ENCODE measurements at regions not wholly inside any gene's neighbourhood (a gene's known extent, or its start where the extent isn't known, plus 50 kb on each side); places are given as distances from the start of the nearest gene placed in this dataset.

DNA sequence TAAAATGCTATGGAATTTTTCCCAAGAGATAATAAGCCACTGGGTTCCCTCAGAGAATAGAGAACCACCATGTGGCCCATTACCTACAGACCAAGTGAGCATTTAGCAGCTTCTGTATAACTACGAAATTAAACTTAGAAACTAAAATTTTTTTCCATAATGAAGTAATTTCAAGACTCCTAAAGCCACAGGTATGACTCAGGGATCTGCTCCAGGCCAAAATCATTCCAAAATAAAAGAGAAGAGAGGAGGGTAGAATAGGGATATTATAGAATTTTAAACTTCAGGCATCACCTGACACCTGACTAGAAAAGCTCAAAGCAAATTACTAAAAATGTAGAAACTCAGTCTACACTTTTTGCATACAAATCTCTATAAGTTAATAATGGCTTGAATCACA lies 108.9 kb upstream of the DST start:
- Mint-ChIP-seq H3K4me3 (no peak overlapping the region), H3K36me3 (ENCODE audit: low read depth) (no peaks in the 10 kb centered on the region), H3K27me3 (ENCODE audit: low read depth, poor library complexity) (peaks cover 5% of the 10 kb centered on the region), H3K27ac (no peak overlapping the region), H3K4me1 (peaks cover 8% of the 10 kb centered on the region), H3K9me3 (no peaks in the 10 kb centered on the region)
- TF ChIP-seq, protein P1, sequence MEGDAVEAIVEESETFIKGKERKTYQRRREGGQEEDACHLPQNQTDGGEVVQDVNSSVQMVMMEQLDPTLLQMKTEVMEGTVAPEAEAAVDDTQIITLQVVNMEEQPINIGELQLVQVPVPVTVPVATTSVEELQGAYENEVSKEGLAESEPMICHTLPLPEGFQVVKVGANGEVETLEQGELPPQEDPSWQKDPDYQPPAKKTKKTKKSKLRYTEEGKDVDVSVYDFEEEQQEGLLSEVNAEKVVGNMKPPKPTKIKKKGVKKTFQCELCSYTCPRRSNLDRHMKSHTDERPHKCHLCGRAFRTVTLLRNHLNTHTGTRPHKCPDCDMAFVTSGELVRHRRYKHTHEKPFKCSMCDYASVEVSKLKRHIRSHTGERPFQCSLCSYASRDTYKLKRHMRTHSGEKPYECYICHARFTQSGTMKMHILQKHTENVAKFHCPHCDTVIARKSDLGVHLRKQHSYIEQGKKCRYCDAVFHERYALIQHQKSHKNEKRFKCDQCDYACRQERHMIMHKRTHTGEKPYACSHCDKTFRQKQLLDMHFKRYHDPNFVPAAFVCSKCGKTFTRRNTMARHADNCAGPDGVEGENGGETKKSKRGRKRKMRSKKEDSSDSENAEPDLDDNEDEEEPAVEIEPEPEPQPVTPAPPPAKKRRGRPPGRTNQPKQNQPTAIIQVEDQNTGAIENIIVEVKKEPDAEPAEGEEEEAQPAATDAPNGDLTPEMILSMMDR (IDR thresholded peaks at IDR 0.05), result no peak
- no peak for DNase-seq

GRCh38 chr6:56750686-56751085 lies 108.0 kb upstream of the DST start:
- TF ChIP-seq, protein P1 (IDR thresholded peaks at IDR 0.05), result no peak
- Mint-ChIP-seq H3K4me1 (peaks cover 13% of the 10 kb centered on the region), H3K9me3 (no peaks in the 10 kb centered on the region), H3K27ac (no peak overlapping the region), H3K36me3 (ENCODE audit: low read depth) (no peaks in the 10 kb centered on the region), H3K27me3 (ENCODE audit: low read depth, poor library complexity) (peaks cover under 1% of the 10 kb centered on the region), H3K4me3 (no peak overlapping the region)
- no peak for DNase-seq

DNA sequence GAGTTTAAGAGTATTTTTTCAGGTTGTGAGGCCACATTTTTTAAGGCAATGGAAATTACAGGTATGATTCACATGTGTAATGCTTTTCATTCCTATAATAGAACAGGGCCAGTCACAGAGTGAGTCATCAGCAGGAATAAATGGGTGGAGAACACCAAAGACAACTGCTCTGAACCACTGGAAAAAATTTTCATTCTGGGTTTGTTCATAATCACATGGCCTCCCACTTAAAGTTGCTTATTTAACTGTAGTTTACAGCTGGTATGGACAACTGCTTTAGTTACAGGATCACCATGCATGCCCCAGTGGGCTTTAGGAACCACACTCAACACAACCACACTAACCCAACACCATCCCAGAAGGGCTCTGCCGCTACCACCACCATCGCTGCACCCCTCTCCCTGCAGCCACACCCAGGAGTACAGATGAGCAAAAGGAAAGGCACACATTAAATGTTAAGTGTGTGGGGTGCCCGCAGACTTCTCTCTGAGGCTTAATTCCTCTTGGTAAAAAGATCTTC lies 107.0 kb upstream of the DST start:
- DNase-seq, result no peak
- Mint-ChIP-seq H3K27ac (no peak overlapping the region), H3K4me1 (peaks cover 15% of the 10 kb centered on the region)

DNA sequence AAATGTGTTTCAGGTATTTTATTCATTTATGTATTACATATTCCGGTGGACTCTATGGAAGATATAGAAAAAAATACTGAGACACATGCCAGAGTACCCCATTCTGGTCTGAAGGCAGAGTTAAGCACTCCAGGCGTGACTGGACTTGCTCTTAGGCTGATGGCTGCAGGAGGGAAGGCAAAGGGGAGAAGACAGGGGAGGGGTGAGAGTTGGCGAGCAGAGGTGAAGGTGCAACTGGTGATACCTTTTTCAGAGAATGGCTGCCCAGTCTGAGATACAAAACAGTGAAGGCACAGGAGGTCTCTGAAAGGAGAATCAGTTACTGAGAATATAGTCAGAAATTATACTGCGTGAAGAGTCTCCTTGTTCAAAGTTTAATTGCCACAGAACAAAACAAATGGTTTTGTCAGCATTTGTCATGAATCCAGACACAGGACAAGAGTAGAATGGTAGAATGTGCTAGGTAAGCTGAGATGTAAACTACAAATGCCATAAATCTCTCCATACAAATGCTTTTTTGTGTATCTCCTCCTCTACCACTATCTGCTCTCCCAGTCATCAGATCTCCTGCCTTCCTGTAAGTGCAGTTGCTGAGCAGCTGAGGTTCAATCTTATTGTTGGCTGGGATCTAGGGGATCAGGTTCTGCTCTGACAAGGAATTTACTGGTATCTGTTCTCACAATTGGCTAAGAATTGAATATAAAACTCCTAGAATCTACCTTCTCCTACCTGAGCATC lies 104.2 kb upstream of the DST start:
- Mint-ChIP-seq H3K36me3 (ENCODE audit: low read depth) (no peaks in the 10 kb centered on the region), H3K27me3 (ENCODE audit: low read depth, poor library complexity) (no peaks in the 10 kb centered on the region), H3K4me3 (no peak overlapping the region), H3K4me1 (peaks cover 33% of the 10 kb centered on the region), H3K9me3 (no peaks in the 10 kb centered on the region), H3K27ac (peak overlapping the region; percentile 66)
- TF ChIP-seq, protein P1 (IDR thresholded peaks at IDR 0.05), result no peak
- DNase-seq, result no peak

More for the DNA sequence above, 107.0 kb upstream of the DST start:
- Mint-ChIP-seq H3K9me3 (no peaks in the 10 kb centered on the region), H3K4me3 (no peak overlapping the region), H3K27me3 (ENCODE audit: low read depth, poor library complexity) (no peaks in the 10 kb centered on the region), H3K36me3 (ENCODE audit: low read depth) (no peaks in the 10 kb centered on the region)
- TF ChIP-seq, protein P1 (IDR thresholded peaks at IDR 0.05), result no peak

- DNase-seq, result no peak
- Mint-ChIP-seq H3K27me3 (ENCODE audit: low read depth, poor library complexity) (no peaks in the 10 kb centered on the region), H3K27ac (no peak overlapping the region), H3K36me3 (ENCODE audit: low read depth) (no peaks in the 10 kb centered on the region), H3K4me1 (peaks cover 34% of the 10 kb centered on the region), H3K9me3 (no peaks in the 10 kb centered on the region), H3K4me3 (no peak overlapping the region)
- TF ChIP-seq, protein P1 (IDR thresholded peaks at IDR 0.05), result no peak
Observed at GRCh38 chr6:56745971-56746370, 103.3 kb upstream of the DST start.

DNA sequence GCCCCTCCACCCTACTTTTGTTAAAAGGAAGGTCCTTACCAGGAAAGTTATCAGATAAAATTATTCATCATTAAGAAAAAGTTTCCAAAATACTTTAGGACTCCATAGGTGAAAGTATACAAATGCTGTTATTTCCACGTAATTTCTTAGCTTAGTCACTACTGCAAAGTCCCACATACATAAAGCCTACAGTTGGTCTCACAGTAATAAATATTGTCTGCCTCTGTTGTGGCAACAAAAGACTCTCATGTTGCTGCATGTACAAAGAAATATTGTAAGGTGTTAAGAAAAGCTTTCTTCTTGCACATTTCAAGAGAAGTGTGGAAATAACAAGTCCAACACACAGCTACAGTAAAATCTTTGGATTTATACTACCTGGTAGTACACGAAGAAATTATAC lies 102.4 kb upstream of the DST start:
- Mint-ChIP-seq H3K4me3 (no peak overlapping the region), H3K4me1 (peaks cover 34% of the 10 kb centered on the region), H3K27ac (no peak overlapping the region)

More for the DNA sequence above, 102.4 kb upstream of the DST start:
- no peak for DNase-seq
- no peaks in the 10 kb centered on the region for H3K27me3 Mint-ChIP-seq (ENCODE audit: low read depth, poor library complexity)
- H3K9me3 Mint-ChIP-seq, result no peaks in the 10 kb centered on the region
- H3K36me3 Mint-ChIP-seq (ENCODE audit: low read depth), result no peaks in the 10 kb centered on the region
- TF ChIP-seq, protein P1 (IDR thresholded peaks at IDR 0.05), result no peak
